Daoy (cell line): ENCODE measurements at regions not wholly inside any gene's neighbourhood (a gene's known extent, or its start where the extent isn't known, plus 50 kb on each side); places are given as distances from the start of the nearest gene placed in this dataset.

Experiments used
- DNase-seq: peaks from one replicate; pipeline ENCODE4 v3.0.0-alpha.2; 2015; ENCODE audit warnings: low read depth

- DNase-seq: no peak
Observed at GRCh38 chr2:9156483-9156882, 50.1 kb upstream of the ASAP2 start.

GRCh38 chr2:9154061-9154460 is 52.6 kb upstream of the ASAP2 start:
- no peak for DNase-seq

GRCh38 chr2:9153643-9153980 is 53.0 kb upstream of the ASAP2 start:
- no peak for DNase-seq

- no peak for DNase-seq
Observed at GRCh38 chr2:9152975-9153642, 53.5 kb upstream of the ASAP2 start.

- no peak for DNase-seq
Observed at GRCh38 chr2:9150906-9151305, 55.7 kb upstream of the ASAP2 start.

- DNase-seq: no peak
Observed at GRCh38 chr2:9150568-9150900, 56.1 kb upstream of the ASAP2 start.

GRCh38 chr2:9149726-9150567 is 56.7 kb upstream of the ASAP2 start:
- DNase-seq: no peak

- DNase-seq: no peak
Observed at GRCh38 chr2:9149388-9149660, 57.3 kb upstream of the ASAP2 start.

GRCh38 chr2:9146646-9147045 is 60.0 kb upstream of the ASAP2 start:
- DNase-seq: no peak

- no peak for DNase-seq
Observed at GRCh38 chr2:9145752-9146430, 60.7 kb upstream of the ASAP2 start.

- DNase-seq: peak; percentile 51
Observed at GRCh38 chr2:9145109-9145751, 61.4 kb upstream of the ASAP2 start.

GRCh38 chr2:9144617-9145016 is 62.0 kb upstream of the ASAP2 start:
- DNase-seq: no peak

- DNase-seq: no peak
Observed at GRCh38 chr2:9144046-9144445, 62.6 kb upstream of the ASAP2 start.

- no peak for DNase-seq
Observed at GRCh38 chr2:9143264-9143815, 63.3 kb upstream of the ASAP2 start.

GRCh38 chr2:9142551-9143263 is 63.9 kb upstream of the ASAP2 start:
- DNase-seq: peak; percentile 91

- DNase-seq: no peak
Observed at GRCh38 chr2:9141706-9142460, 64.7 kb upstream of the ASAP2 start.

- DNase-seq: no peak
Observed at GRCh38 chr2:9141091-9141667, 65.4 kb upstream of the ASAP2 start.

GRCh38 chr2:9140645-9141044 is 66.0 kb upstream of the ASAP2 start:
- no peak for DNase-seq

GRCh38 chr2:9139491-9140443 is 66.8 kb upstream of the ASAP2 start:
- DNase-seq: peak; percentile 74
